Tibial nerve (tissue), 4 donors: ENCODE measurements at regions not wholly inside any gene's neighbourhood (a gene's known extent, or its start where the extent isn't known, plus 50 kb on each side); places are given as distances from the start of the nearest gene placed in this dataset.

Source experiments
- EP300 ChIP-seq, 2 donors: sonication (generic); formaldehyde crosslinking; IDR thresholded peaks; one replicate each; pipeline ENCODE4 v1.6.1; 2017; ENCODE audit warnings: antibody characterized with exemption in 2 of 2, mild to moderate bottlenecking in 1 of 2
- POLR2A ChIP-seq, 2 donors: fragments of 450-650 bp; IDR thresholded peaks; one replicate each; pipeline ENCODE4 v1.6.1; 2017; ENCODE audit warnings: antibody characterized with exemption in 2 of 2, mild to moderate bottlenecking in 2 of 2, moderate library complexity in 2 of 2
- TF ChIP-seq, protein P1 (sequence below), 5 experiments: fragments of 200-600 bp in 3 of 5; fragments of 450-650 bp in 2 of 5; sonication (generic) in 3 of 5; IDR thresholded peaks; one replicate each; pipeline ENCODE4 v1.5.1; 2016 to 2019; ENCODE audit warnings: antibody characterized with exemption in 5 of 5, mild to moderate bottlenecking in 3 of 5, moderate library complexity in 2 of 5

DNA sequence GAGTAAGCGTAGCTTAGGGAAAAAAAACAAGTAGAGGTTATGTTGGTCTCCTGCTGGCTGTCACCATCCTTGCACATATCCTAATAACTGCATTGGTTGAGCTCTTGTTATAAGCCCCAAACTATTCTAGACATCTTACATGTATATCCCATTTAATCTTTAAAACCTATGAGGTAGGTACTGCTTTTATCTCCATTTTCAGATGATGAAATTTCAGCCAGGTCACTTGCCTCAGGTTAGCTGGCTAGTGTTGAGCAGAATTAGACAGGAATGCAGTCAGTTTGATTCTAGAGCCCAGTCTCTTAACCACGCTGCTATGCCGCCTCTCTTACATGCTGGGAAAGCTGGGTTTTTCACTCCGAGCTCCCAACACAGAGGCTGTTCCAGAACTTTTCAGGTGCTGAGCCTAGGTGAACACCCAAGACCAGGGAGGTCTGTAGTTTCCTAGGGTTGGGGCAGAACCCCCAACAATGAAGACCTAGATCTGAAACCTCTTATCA, 269.9 kb upstream of the RGS6 start:
- TF ChIP-seq POLR2A (IDR thresholded peaks at IDR 0.05) (no peak), EP300 (IDR thresholded peaks at IDR 0.05) (no peak)
- TF ChIP-seq, protein P1, sequence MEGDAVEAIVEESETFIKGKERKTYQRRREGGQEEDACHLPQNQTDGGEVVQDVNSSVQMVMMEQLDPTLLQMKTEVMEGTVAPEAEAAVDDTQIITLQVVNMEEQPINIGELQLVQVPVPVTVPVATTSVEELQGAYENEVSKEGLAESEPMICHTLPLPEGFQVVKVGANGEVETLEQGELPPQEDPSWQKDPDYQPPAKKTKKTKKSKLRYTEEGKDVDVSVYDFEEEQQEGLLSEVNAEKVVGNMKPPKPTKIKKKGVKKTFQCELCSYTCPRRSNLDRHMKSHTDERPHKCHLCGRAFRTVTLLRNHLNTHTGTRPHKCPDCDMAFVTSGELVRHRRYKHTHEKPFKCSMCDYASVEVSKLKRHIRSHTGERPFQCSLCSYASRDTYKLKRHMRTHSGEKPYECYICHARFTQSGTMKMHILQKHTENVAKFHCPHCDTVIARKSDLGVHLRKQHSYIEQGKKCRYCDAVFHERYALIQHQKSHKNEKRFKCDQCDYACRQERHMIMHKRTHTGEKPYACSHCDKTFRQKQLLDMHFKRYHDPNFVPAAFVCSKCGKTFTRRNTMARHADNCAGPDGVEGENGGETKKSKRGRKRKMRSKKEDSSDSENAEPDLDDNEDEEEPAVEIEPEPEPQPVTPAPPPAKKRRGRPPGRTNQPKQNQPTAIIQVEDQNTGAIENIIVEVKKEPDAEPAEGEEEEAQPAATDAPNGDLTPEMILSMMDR (IDR thresholded peaks at IDR 0.05): no peak
